GM12892 (cell line): ENCODE measurements at regions not wholly inside any gene's neighbourhood (a gene's known extent, or its start where the extent isn't known, plus 50 kb on each side); places are given as distances from the start of the nearest gene placed in this dataset.
"Not testable (repeated sequence)": the region's sequence is repeated elsewhere in the genome, so short reads cannot be mapped to it uniquely, and the experiment has no call there.

ENCODE experiments used
- DNase-seq: peaks from one replicate; pipeline ENCODE4 v3.0.0; 2011; ENCODE audit not compliant: insufficient read length
- FAIRE-seq: peaks from 2 replicates; lab custom pipeline; 2011; peaks lifted over from hg19 to GRCh38; lab: Jason Lieb, UNC
- POLR2A ChIP-seq: IDR thresholded peaks from 2 replicates; pipeline ENCODE4 v1.6.1; 2011; ENCODE audit warnings: low read depth, low read length, control low read depth
- POLR2AphosphoS5 ChIP-seq: IDR thresholded peaks from 2 replicates; pipeline ENCODE4 v1.6.1; 2011; ENCODE audit warnings: low read depth, low read length, control low read depth
- TAF1 ChIP-seq: IDR thresholded peaks from 2 replicates; pipeline ENCODE4 v1.6.1; 2011; ENCODE audit warnings: low read depth, mild to moderate bottlenecking, control low read depth, low read length, borderline replicate concordance

DNA sequence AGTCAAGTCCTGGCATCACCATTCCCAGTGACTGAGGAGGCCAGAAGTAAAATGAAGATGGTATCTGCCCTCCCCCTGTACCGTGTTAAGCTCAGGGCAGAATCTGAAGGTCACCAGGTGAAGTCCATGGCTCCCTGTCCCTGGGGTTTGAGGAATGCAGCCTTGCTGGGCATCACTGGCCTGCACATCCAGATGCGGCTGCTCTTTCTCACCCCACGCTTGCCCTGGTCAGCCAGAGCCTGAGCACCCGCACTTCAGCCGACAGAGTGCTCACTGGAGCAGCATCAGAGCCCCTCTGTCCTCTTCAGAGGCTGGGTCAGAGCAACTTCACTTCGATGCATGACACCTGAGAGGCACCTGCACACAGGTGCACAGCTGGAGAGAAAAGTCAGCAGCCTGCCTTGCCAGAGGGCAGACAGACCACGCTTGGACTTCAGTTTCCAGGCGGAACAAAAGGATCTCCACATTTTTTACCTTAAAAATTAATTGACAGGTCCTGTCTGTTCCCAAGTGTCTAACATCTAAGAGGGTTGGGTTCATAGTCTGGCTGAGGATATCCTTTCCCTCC is 267.3 kb downstream of the ANAPC1 start:
- TF ChIP-seq POLR2AphosphoS5 (no peak), POLR2A (no peak)

DNA sequence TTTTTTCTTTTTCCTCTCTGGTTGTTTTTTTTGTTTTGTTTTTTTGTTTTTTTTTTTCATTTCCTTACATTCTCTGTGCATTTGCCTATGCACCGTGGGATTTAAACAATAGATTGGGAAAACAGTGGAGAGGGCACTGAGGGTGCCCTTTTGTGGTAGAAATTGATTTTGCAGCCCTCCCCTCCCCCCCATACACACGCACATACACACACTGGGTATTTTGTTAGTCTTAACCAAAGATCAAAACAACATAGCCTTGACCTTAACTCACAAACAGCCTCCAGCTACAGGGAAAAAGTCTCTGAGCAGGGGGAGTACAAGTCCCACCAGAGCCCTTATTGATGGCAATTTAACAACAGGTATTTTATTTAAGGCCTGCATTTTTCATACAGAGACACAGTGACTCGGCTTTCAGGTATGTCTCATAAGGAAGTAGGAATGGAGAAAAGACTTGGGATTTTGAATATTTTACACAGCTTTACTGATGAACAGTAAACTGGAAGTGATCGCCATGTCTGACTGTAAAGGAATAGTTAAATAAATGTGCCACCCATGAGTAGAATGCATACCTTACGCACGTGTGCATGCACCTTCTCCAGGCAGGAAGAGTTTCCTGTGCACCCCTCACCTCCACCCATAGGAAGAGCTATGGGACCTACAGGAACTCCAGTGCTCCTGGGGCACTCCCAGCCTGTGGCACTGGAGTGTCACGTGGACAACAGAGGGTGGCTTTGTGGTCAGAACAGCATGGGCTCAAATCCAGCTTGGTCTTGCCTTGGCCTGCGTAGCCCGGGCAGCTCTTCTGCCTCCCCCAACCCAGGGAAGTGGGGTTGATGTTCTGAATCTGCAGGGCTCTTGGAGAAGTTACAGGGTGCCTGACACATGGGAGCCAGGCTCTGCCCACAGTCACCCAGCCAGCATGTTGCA is 266.4 kb downstream of the ANAPC1 start:
- FAIRE-seq (no peak), DNase-seq (no peak)
- no peak for TF ChIP-seq POLR2A
- TF ChIP-seq TAF1 = no peak
- no peak for TF ChIP-seq POLR2AphosphoS5

More for the DNA sequence above, 267.3 kb downstream of the ANAPC1 start:
- no peak for FAIRE-seq
- no peak for DNase-seq

DNA sequence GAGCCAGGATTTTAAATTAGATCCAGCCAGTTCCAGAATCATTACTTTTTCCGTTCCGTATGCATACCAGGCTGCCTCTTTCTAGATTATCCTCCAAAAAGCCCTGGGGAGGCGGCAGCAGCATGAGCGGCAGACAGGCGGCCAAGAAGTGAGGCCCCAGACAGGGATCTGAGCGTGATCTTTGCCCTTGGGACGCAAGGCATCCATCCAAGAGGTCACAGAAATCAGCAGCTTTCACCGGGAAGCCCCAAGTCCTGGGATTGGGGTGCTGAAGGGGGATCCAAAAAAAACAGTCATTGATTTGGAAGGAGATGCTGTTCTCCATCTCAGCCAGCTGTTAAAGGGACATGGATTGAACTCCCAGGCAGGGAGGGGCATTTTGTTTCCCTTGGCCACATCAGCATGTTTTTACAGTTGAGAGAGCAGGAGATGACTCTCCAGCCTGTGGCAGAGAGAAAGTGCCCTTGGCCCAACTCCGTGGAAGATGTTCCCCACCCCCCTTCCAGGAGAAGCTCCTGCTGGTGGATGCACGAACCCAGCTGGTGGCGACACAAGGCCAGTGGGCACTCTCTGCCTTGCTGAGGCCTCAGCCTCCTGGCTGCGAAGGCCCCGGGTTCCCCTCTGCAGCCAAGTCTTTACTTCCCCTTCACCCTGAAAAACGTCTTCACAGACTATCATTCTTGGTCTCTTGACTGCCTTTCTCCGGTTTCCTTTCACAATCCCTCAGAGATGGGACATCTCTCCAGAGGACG is 265.6 kb downstream of the ANAPC1 start:
- TF ChIP-seq POLR2AphosphoS5 (no peak), POLR2A (no peak), TAF1 (no peak)
- no peak for FAIRE-seq
- no peak for DNase-seq

DNA sequence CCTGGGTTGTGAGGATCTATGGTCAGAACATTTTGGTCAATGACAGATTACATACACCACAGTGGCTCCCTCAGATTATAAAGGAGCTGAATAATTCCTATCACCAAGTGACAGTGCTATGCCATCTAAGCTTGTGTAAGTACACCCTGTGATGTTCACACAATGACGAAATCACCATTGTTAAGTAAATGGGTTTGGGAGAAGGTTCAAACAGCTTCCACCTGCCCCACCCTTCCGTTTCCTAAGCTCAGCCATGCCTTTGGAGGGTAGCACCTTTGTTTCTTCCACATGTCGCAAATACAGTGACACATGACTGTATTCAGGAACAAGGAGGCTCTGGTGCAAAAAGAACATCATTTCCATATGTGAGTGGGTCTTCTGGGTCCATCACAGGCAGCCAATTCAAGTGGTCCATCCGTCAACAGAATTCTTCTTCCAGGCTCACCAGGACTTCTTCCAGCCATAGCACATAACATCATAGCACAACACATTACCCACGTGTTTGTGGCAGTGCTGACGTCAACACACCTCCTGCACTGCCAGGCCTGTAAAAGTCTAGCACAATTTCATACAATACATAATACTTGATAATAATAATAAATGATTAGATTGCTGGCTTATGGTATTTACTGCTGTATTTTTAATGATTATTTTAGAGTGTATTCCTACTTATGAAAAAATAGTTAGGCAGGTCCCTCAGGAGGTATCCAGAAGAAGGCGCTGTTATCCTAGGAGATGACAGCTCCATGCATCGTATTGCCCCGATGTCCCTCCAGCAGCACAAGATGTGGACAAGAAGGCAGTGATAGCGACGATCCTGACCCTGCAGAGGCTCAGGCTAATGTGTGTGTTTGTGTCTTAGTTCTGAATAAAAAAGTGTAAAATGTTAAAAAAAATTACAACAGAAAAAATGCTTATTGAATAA is 264.8 kb downstream of the ANAPC1 start:
- TF ChIP-seq POLR2AphosphoS5 = no peak
- TF ChIP-seq TAF1 = no peak
- no peak for TF ChIP-seq POLR2A
- FAIRE-seq = no peak
- DNase-seq = no peak

DNA sequence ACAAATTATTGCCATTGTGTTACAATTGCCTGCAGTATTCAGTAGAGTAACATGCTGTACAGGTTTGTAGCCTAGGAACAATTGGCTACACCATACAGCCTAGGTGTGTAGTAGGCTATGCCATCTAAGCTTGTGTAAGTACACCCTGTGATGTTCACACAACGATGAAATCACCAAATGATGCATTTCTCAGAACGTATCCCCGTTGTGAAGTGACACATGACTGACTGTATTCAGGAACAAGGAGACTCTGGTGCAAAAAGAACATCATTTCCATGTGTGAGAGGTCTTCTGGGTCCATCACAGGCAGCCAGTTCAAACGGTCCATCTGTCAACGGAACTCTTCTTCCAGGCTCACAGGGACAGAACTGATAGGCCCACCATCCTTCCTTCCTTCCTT is 263.7 kb downstream of the ANAPC1 start:
- FAIRE-seq = no peak
- DNase-seq = no peak
- TF ChIP-seq POLR2A (no peak), TAF1 (no peak), POLR2AphosphoS5 (no peak)

DNA sequence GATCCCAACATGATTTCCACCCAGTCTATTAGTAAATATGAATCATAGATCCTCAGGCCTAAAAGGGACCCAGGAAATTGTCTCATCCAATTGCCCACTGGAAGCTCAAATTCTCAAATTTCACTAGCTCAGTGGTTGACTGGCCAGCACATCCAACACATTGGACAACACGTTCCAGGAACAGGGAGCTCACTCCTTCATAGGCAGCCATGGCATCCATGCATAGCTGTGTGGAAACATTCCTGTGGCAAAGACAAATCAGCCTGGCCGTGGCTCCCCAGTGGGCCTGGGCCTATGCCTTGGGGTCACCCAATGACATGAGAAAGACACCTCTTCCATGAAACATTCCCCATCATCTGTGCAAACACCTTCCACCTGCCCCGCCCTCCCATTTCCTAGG is 261.1 kb downstream of the ANAPC1 start:
- no peak for FAIRE-seq
- TF ChIP-seq TAF1 (no peak), POLR2AphosphoS5 (no peak), POLR2A (no peak)
- no peak for DNase-seq

- FAIRE-seq (no peak), DNase-seq (no peak)
- TF ChIP-seq POLR2A = no peak
- no peak for TF ChIP-seq TAF1
- no peak for TF ChIP-seq POLR2AphosphoS5
Measured at GRCh38 chr2:111623380-111623779, 260.6 kb downstream of the ANAPC1 start.

GRCh38 chr2:111624411-111625156 is 259.4 kb downstream of the ANAPC1 start:
- TF ChIP-seq TAF1 = no peak
- TF ChIP-seq POLR2A = no peak
- no peak for TF ChIP-seq POLR2AphosphoS5
- FAIRE-seq (no peak), DNase-seq (no peak)

DNA sequence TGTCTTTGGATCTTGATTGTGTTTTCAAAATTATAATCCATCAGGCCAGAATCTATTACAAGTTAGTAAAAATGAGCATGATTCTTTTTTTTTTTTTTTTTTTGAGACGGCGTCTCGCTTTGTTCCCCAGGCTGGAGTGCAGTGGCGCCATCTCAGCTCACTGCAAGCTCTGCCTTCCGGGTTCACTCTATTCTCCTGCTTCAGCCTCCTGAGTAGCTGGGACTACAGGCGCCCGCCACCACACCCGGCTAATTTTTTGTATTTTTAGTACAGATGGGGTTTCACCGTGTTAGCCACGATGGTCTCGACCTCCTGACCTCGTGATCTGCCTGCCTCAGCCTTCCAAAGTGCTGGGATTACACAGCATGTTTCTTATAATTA is 258.8 kb downstream of the ANAPC1 start:
- DNase-seq, FAIRE-seq: not testable (repeated sequence)
